ENCODE measurements at regions not wholly inside any gene's neighbourhood (a gene's known extent, or its start where the extent isn't known, plus 50 kb on each side); places are given as distances from the start of the nearest gene placed in this dataset.
"Not testable (repeated sequence)": the region's sequence is repeated elsewhere in the genome, so short reads cannot be mapped to it uniquely, and the experiment has no call there.

DNA sequence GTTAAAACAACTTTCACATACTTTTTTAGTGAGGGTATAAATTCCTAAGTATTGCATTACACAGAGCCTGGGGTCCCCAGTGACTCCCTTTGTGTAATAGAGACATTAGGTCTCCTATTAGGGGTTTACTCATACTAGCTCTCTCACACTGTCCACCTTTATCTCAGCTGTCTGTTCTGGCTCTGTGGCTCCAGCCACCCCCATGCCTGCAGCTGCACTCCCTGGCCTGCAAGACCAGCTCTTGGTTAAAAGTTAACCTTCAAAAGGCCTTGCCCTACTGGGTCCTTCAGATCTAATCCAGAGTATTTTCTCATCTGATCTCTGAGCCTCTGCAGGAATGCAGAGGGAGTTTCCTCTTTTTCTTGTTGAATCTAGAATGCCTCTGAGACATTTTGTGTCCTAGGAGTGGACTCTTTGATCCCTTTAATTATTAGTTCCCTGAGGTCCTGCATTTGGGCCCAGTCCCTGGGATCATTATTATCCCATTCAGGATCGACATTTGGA lies 280.9 kb downstream of the PYDC2 start:
- not testable (repeated sequence) for DNase-seq (ENCODE audit: low spot score)

DNA sequence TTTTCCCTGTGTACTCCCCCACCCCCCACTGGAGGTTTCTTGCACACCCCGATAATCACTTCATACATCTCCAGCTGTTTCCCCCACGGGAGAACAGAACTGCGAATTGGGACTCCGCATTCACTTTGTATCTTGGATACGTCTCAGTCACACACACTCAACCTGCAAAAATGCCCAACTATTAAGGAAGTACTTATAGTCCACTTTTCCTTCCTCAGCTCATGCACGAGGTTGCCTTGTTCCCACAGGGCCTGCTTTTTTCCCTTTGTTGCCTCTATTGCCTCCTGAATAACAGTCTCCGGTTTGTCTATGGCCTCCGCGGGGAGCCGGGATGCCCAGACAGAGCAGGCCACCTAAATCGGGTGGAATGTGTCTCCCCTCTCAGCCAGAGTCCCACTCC lies 282.3 kb downstream of the PYDC2 start:
- no peak for DNase-seq (ENCODE audit: low spot score)

DNA sequence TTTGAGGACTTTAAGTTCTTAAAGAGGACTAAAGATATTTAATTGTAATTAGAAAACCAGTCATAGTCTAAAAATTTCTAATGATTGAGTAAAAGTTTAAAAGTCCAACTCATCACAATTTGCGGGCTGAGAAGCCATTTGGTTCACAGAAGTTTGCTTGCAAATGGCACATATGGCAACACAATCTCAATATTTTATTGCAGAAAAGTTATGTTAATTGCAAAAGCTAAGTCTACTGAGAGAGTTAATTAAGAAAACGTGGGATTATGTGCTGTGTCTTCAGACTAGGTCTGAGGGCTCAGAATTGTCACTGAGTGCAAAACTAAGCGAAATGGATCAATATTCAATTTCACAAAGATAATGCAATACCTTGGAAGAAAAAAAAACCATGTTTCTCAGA lies 289.7 kb downstream of the PYDC2 start:
- DNase-seq (ENCODE audit: low spot score): no peak

DNA sequence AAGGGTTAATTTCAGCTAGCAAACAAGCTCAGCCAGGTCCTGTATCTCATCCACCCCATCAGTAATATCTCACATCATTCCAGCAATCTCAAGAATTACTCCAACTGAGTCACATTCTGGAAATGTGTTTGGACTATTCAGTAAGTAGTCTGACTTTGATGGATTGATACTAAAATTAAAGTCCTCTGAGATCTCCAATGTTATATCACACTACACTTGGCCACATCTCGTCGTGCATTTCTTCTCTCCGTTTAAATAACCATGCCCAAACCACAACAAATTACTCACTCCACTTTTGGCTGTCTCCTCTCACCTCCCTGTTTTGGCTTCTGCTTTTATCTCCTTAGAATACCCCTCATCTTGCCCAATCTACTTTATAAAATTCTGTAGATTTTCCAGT lies 292.2 kb downstream of the PYDC2 start:
- DNase-seq (ENCODE audit: low spot score): no peak

DNA sequence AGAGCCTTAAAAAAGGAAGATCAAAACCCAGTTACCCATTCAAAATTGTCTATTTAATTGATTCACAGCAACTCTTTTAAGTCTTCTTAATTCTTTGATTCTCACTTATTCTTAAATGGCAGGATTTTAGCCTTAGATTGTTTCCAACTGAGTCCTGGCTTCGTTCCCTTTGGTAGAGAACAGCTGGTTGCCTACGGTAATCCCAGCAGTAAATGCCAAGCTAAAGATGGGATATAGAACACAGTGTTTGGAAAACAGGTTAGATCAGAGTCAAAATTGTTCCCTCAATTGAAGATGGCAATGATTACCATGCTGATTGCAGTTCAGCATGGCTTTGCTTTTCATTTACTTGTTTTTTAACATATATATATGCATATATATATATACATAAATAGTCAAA lies 300.9 kb downstream of the PYDC2 start:
- DNase-seq (ENCODE audit: low spot score): no peak

DNA sequence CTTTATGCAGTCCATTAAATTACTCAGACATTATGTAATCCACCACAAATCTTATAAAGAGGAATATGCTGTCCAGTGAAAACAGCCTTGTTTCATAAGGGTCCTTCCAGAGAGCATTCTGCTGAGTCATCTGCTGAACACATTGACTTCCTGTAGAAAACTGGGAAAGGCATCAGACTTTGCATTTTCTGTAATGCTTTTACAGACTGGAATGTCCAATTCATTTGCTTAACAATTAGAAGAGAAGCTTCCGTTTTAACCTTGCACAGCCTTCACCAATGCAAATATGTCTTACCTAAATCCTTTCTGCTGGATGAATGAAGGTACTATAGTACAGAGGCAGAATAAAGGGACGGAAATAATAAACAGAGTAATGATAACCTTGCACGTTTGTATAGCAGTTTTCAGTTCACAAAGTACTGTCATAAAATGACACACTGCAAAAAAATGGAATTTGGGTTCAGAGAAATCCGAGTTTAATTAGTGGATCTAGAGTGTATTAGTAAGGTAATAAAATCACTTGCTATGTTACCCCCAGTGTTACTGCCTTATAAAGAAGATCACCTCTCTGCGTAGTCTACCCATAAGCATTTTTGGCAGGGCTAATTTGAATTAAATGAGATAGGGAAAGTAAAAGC lies 301.5 kb downstream of the PYDC2 start:
- DNase-seq (ENCODE audit: low spot score): no peak

DNA sequence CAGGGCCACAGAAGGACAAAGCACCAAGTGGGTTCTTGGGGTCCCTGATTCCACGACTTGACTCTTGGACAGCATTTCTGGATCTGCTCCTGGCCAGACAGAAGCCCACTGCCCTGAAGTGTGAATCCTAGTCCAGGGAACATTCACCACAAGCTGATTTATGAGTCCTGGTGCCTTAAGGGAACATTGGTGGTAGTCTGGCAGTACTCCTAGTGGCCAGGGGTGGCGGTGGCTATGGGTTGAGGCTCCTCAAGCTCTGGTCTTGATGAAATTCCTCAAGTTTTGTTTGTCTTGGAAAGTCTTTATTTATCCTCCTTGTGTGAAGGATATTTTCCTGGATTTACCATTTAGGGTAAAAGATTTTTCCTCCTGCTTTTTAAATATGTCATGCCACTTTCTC lies 307.5 kb downstream of the PYDC2 start:
- no peak for DNase-seq (ENCODE audit: low spot score)

DNA sequence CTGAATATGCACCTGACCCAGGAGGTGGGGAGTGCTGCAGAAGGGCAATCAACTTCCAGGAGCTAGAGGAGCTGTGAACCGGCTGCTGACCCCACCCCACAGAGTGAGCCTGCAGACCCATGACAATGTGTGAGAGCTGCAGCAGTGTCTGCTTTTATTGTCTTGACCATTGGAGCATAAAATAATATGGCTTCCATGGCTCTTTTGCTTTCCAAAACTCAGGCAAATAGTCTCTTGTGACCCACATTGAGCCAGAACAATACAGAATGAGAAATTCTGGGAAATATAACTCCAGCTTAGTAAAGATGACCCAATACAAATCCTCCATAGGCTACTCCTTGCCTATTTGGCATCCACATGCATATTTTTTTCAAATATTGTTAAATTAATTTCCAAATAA lies 309.6 kb downstream of the PYDC2 start:
- no peak for DNase-seq (ENCODE audit: low spot score)

DNA sequence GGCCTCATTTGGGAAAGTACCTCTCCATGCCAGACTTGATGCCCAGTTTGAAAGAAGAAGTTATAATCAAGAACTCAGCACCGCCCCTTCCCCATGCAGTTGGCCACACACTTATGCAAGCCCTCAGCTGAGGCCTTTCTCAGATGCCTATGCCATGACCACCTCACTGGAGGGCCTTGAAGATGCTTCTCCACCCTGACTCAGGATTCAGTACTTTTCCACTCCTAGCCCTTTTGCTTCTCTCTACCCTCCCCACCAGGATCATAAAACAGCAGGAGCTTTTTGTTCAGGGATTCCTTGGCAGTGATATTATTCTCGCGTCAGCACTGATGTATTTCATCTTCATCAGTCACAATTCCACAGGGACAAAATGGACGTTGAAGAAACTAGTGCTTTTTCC lies 313.5 kb downstream of the PYDC2 start:
- DNase-seq (ENCODE audit: low spot score): no peak

DNA sequence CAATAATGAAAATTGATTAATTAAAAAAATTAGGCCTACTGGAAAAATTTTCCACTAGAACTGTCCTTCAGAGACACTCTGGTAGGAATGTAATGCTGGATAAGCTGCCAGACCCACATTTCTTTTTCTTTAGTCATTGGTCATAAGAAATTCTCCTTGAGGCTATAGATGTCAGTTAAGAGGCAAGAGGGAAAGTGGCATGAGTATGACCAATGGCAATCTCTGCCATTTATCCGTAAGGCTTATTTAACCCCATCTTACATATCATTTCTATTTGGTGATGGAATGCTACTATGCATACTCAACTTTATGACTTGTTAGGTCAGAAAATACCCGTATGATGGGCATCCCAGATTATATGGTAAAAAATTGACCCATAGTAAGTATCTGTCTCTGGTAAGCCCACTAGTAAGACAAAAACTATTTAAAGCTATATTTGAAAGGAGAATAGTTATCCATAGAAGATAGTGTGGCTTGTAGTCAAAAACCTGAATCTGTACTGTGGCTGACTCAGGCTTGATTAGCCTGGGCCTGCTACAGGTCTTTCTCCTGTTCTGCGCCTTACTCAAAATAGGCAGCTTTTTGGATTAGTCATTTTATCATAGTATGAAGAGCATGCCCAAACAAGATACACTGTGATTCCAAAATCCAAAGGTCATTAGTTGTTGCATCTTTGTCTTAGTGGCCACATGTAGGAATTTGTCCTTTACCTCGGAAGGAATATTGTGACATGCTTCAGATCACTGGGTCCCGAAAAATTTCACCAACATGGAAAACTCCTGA lies 314.7 kb downstream of the PYDC2 start:
- no peak for DNase-seq (ENCODE audit: low spot score)

DNA sequence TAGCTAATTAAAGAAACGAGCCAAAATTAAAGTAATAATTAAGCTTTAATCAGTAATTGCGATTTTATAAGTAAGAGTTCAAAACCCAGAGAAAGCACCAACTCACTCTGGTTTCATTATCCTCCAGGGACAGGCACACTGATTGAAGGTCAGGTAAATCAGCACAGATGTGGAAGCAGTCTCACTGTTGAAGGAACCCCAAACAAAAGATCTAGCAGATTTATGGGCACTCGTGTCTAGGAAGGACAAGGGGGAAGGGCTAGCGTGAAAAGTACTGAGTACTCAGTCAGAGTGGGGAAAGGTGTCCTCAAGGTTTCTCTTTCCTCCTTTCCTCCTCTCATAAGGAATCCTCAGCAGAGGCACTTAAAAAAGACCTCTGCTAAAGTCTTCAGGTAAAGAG lies 320.1 kb downstream of the PYDC2 start:
- DNase-seq (ENCODE audit: low spot score): no peak

DNA sequence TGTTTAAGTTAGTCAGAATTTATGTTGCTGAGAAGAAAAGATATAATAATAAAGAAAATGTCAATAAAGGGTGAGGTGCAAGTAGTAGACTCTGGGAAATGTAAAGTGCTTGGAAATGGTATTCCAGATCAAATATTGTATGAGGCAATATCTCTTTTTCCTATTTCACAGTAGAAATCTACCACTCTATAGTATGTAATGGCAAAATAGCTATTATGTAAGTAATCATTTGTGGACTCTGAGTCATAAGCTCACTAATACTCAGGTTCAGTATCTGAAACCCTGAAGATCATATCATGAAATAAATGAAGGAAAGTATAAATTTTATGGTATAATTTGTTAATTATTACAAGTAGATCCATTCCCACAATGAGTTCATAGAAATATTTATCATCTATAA lies 322.1 kb downstream of the PYDC2 start:
- no peak for DNase-seq (ENCODE audit: low spot score)

DNA sequence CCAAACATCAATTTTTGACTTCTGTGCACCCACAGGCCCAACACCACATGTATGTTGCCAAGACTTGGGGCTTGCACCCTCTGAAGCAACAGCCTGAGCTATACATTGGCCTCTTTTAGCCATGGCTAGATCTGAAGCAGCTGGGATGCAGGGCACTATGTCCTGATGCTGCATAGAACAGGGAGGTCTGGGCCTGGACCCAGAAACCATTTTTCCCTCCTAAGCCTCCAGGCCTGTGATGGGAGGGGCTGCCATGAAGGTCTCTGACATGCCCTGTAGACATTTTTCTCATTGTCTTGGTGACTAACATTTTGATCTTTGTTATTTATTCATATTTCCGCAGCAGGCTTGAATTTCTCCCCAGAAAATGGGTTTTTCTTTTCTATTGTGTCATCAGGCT lies 330.0 kb downstream of the PYDC2 start:
- DNase-seq (ENCODE audit: low spot score): no peak

DNA sequence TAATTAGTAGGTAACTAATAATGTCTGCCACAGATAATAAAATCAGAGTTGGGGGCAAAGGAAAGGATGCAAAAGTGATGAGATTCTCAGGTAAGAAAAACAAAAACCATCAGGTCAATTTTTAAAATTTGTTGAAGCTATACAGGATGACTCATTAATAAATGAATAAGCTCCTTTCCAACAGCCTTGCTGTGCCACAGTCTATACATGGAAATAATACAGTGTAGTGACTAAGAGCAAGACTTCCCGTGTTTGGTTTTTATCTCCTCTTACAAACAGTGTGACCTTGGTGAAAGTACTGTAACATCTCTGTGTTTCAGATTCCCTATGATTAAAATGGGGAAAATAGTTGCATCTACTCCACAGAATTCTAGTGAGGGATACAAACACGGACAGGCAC lies 331.6 kb downstream of the PYDC2 start:
- DNase-seq (ENCODE audit: low spot score): no peak

DNA sequence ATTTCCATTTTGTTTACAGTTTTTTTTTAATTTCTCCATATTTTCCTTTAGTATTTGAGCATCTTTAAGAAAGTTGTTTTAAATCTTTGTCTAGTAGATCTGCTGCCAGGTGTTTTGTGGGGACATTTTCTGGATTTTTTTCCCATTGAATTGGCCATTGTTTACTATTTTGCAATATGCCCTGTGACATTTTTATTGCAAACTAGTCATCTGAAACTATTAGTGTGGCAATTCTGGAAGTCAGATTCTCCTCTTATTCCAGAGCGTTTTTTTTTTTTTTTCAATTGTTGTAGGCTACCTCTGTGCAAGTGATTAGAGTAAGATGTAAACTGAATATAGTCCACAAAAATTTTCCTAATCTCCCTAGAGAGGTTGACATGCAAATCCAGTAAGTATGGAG lies 334.2 kb downstream of the PYDC2 start:
- DNase-seq (ENCODE audit: low spot score): no peak

DNA sequence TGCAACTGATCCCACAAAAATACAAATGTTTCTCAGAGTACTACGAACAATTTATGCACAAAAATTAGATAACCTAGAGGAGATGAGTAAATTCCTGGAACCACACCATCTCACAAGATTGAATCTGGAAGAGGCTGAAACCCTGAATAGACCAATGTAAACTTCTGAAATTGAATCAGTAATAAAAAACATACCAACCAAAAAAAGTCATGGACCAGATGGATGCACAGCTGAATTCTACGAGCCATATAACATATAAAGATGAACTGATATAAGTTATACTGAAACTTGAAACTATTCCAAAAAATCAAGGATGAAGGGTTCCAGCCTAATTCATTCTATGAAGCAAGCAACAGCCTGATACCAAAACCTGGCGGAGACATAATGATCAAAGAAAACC lies 336.3 kb downstream of the PYDC2 start:
- no peak for DNase-seq (ENCODE audit: low spot score)

DNA sequence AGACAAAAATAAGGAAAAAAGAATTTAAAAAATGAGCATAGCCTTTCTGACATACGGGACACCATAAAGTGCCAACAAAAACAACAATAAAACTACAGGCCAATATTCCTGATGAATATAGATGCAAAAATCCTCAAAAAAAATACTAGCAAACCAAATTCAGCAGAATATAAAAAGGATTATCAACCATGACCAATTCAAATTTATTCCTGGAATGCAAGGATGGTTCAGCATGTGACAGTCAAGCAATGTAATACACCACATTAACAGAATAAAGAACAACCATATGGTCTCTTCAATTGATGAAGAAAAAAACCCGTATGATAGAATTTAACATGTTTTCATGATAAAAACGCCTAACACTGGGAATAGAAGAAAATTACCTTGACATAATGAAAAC lies 341.7 kb downstream of the PYDC2 start:
- DNase-seq (ENCODE audit: low spot score): no peak

DNA sequence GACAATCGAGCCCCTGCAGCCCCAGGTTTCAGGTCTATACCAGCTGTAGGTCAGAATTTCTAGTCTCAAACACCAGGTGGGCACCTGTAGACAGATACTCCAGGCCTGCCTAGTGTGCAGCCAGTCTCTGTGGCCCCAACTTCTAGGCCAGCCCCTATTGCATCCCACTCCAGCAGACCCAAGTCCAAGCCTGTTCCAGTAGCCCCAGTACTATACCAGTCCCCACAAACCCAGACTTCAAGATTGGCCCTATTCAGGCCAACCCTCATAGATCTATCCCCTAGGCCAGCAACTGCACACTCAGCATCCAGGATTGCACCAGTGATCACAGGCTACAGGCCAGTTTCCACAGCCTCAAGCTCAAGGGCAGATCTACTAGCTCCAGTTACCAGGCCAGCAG lies 344.0 kb downstream of the PYDC2 start:
- no peak for DNase-seq (ENCODE audit: low spot score)

DNA sequence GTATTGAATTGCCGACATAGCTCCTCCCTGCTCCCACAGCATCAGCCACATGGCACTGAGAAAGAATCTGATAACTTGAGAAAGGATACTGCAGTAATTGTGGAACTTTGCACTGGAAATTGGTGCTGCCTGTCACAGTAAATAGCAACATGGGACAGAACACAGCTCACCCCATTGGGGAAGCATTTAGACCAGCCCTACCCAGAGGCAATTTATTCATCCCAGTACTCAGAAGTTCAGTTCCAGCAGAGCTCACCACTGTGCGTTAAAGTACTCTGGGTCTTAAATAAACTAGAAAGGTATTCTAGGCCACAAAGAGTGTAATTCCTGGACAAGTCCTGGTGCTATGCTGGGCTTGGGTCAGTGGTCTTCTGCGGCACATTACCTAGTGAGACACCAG lies 347.1 kb downstream of the PYDC2 start:
- no peak for DNase-seq (ENCODE audit: low spot score)

DNA sequence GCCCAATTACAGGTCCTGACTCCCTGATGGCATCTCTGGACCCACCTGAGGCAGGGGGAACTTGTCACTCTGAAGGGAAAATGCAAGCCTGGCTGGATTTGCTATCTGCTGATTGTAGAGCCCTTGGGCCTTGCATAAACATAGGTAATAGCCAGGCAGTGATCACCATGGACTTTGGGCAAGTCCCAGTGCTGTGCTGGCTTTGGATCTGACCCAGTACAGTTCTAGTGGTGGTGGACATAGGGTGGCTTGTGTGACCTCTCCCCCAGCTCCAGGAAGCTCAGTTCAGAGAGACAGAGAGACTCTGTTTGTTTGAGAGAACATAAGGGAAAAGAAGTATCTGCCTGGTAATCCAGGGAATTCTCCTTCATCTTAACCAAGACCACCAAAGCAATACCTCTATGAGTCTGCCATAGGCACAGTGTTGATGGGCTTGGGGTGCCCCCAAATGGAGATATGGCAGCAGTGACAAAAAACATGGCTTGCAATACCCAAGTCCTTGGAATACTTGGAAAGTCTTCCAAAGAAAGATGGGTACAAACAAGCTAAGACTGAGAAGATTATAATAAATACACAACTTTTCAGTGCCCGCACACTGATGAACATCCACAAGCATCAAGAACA lies 348.5 kb downstream of the PYDC2 start:
- no peak for DNase-seq (ENCODE audit: low spot score)

DNA sequence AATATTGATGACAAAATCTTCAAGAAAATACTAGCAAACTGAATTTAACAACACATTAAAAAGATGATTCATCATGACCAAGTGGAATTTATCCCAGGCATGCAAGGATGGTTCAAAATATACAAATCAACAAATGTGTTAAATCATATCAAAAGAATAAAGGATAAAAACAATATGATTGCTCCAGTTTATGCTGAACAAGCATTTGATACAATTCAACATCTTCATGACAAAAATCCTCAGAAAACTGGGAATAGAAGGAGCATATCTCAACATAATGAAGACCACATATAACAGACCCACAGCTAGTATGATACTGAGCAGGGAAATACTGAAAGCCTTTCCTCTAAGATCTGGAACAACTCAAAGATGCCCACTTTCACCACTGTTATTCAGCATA lies 352.3 kb downstream of the PYDC2 start:
- no peak for DNase-seq (ENCODE audit: low spot score)

DNA sequence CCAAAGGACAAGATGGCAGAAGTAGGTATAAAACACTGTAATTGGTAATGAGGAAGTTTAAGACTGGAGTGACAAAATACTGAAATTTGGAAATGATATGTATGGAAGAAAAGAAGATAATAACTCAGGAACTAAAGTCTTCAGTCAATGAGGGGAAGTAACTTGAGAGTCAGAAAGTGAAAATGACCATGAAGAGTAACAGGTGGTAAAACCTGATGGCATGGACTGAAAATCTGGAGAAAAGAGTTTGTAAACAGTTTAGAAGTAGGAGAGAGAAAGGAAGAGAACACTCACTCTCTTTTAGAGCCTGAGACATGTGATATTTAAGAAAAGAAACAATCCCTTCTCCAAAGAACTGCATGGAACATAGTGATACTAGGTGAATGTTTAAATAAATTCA lies 387.9 kb downstream of the PYDC2 start:
- DNase-seq (ENCODE audit: low spot score): no peak

DNA sequence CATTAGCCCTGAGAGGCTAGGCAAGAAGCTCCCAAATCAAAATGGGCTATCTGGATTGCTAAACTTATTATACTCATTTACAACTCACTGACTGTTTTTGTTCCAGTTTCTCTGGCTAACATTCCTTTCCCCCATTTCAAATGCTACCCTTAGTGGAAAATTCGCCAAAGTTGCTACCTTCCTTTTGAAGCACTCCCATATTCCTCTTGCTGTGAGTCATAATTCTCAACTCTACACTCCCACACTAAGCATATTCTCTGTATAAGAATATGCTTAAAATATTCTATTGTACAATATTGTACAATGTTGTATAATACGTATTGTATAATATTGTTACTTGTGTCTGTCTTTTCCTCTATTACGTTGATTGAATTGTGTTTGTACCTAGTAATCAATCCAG lies 398.6 kb downstream of the PYDC2 start:
- no peak for DNase-seq (ENCODE audit: low spot score)

All from cerebellar cortex (tissue), 1 donor.